Kidney epithelial cell (primary cell): ENCODE measurements at regions not wholly inside any gene's neighbourhood (a gene's known extent, or its start where the extent isn't known, plus 50 kb on each side); places are given as distances from the start of the nearest gene placed in this dataset.

Experiments used
- DNase-seq: peaks from one replicate; pipeline ENCODE4 v3.0.0-alpha.2; 2010; ENCODE audit warnings: low read depth
- H3K27me3 ChIP-seq: 2 replicates; pipeline ENCODE4 v1.6.0; 2011; ENCODE audit warnings: low read length; ENCODE audit not compliant: control insufficient read depth, insufficient read depth
- H3K36me3 ChIP-seq: 2 replicates; pipeline ENCODE4 v1.5.1; 2011; ENCODE audit warnings: low read length; ENCODE audit not compliant: control insufficient read depth, insufficient read depth
- H3K4me3 ChIP-seq: 2 replicates; pipeline ENCODE4 v1.5.1; 2011; ENCODE audit warnings: low read depth, mild to moderate bottlenecking, control low read depth, low read length
- TF ChIP-seq, protein P1 (sequence below): IDR thresholded peaks from 2 replicates; pipeline ENCODE4 v1.5.1; 2011; ENCODE audit warnings: mild to moderate bottlenecking, moderate library complexity, low read length, control low read depth, inconsistent platforms; ENCODE audit not compliant: insufficient read depth, poor library complexity, severe bottlenecking

DNA sequence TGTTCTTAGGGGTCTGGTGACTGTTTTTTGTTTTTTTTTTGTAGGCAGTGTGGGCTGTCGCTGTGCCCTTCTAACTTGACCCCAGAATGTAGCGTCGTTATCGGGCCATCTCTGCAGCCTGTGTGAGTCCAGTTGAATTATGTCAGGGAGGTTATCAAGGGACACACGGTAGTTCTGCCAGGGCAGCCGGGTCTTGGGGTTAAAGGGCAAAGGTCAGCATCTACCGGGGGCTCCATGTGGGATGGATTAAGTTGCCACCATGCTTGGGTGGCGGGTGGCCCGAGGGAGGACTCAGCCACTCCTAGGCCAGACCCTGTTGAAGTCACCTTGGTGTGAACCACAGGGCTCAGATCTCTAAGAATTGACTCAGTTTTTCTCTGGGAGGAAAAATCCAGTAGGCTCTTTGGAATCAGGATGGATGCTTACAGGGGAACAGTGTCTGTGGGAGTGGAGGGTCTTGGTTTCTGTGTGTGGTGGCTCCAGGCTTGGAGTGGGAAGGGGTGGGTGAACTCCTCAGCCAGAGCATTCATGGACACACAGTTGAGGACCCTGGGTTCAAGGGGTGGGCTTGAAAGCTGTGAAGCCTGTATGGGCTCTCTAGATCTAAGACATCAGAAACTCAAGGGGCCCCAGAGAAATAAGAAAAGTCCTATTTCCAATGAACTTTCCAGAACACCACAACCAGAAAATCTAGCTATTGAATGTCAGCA is 191.7 kb downstream of the IRF8 start:
- no peak overlapping the region for H3K4me3 ChIP-seq
- no peaks in the 10 kb centered on the region for H3K36me3 ChIP-seq
- no peak for DNase-seq
- TF ChIP-seq, protein P1, sequence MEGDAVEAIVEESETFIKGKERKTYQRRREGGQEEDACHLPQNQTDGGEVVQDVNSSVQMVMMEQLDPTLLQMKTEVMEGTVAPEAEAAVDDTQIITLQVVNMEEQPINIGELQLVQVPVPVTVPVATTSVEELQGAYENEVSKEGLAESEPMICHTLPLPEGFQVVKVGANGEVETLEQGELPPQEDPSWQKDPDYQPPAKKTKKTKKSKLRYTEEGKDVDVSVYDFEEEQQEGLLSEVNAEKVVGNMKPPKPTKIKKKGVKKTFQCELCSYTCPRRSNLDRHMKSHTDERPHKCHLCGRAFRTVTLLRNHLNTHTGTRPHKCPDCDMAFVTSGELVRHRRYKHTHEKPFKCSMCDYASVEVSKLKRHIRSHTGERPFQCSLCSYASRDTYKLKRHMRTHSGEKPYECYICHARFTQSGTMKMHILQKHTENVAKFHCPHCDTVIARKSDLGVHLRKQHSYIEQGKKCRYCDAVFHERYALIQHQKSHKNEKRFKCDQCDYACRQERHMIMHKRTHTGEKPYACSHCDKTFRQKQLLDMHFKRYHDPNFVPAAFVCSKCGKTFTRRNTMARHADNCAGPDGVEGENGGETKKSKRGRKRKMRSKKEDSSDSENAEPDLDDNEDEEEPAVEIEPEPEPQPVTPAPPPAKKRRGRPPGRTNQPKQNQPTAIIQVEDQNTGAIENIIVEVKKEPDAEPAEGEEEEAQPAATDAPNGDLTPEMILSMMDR, result no peak
- no peaks in the 10 kb centered on the region for H3K27me3 ChIP-seq

DNA sequence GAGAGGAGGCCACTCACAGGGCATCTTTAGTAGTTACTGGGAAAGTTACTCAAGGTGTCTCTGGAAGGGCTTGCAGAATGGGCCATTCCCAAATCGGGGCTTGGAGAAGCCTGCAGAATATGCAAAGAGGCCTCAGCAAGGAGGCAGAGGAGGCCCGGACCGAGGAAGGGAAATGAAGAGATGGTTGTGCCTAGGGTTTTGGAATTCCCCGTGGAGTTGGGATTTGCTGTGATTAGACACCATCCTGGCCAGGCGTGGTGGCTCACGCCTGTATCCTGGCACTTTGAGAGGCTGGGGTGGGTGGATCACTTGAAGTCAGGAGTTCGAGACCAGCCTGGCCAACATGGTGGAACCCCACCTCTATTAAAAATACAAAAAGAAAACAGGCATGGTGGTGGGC is 193.0 kb downstream of the IRF8 start:
- Histone ChIP-seq H3K27me3 (no peaks in the 10 kb centered on the region), H3K36me3 (no peaks in the 10 kb centered on the region), H3K4me3 (no peak overlapping the region)
- TF ChIP-seq, protein P1, result no peak
- no peak for DNase-seq

DNA sequence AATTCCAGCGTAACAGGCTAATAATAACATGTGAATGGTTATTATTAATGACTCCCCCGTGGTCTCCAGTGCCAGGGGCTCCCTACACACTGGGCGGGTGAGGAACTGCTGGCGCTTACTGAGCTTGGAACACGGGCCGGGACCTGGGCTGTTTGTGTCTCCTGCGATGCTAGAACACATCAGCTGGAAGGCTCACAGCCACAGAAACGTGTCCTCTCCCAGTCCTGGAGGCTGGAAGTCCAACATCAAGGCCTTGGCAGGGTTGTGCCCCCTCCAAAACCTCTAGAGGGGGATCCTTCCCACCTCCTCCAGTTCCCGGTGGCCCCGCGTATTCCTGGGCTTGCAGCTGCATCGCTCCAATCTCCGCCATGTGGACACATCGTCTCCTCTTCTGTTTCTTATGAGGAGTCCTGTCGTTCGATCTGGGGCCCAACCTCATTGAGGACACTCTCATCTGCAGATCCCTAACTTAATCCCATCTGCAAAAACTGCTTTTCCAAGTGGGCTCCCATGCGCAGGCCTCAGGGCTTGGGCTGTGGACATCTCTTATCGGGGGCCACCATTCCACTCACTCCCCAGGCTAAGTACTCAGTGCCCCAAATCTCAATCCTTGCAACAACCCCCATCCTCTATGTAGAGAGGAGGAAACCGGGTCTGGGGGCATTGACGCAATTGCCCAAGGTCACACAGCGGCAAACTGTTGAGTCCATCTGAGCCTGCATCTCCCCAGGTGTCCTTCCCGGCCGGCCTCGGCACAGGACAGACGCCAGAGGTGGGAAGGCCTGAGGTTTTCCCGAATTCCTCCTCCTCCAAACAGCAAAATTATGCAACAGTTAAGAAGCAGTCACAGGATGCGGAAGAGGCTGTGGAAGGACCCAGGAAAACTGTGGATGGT is 193.9 kb downstream of the IRF8 start:
- Histone ChIP-seq H3K27me3 (no peaks in the 10 kb centered on the region), H3K36me3 (no peaks in the 10 kb centered on the region), H3K4me3 (no peak overlapping the region)
- TF ChIP-seq, protein P1, result no peak
- DNase-seq, result no peak

DNA sequence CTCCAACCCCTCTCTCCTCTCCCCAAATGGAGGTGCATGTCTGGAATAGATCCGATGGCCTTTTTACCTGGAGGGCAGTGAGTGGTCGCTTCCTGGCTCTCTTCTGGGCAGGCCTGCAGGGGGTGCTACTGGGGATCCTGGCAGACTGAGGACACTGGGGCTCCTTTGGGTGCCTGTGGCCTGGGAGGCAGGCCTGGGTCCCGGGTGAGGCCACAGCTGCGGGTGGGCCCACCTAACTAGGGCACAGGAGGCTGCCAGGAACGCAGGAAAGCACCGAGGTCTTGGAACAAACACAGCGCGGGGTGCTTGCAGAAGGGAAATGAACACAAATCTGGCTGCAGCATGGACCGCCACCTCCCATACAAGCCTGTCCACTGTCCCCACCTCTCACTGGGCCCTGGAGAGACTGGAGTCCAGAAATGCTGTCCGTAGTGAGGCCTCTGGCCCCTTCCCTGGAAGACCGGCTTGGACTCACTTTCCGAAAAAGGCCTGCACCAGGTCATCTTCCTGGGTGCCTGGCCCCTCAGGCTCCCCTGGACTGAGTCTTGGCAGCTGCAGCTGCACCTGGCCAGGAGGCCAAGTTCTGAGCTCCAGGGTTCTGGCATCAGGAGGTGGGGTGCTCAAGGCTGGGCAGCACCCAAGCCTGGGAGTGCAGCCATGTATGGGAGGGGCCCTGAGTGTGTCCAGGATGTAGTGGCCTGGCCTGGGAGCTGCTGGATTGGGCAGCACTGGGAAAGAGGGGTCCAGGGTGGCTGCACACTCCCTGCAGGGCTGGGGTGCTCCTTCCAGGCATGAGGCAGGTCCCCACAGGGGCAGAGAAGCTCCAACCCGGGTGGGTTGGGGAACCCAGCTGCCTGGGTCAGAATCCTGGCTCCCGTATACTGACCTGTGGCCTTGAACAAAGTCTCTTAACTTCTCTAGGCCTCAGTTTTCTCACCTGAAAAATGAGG is 195.1 kb downstream of the IRF8 start:
- H3K36me3 ChIP-seq, result no peaks in the 10 kb centered on the region
- H3K4me3 ChIP-seq, result no peak overlapping the region
- no peaks in the 10 kb centered on the region for H3K27me3 ChIP-seq
- DNase-seq, result no peak
- TF ChIP-seq, protein P1, result no peak

DNA sequence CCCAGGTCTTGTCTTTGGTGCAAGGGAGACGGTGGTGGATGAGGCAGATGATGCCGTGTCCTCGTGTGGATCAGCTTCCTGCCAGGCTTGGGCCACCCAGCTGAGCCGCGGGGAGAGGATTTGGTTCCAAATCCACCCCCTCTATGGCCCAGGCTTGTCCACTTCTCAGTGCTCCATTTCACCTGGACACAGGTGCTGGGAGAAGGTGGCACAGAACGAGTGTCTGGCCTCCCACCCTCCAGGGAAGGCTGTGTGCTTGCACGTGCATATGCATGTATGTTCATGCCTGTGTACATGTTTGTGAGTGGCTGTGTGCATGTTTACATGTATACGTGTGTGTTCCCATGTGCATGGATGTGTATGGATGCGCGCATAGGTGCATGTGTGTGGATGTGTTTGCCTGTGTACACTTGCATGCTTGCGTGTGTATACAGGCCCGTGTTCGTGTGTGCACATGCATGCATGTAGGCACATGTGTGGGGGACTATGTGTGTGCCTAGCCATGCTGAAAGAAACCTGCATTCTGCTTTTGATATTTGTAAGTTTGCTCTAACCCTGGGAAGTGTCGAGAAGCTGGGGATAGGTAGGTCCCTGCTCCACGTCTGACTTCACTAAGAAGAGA is 196.3 kb downstream of the IRF8 start:
- DNase-seq, result no peak
- Histone ChIP-seq H3K27me3 (no peaks in the 10 kb centered on the region), H3K4me3 (no peak overlapping the region), H3K36me3 (no peaks in the 10 kb centered on the region)
- TF ChIP-seq, protein P1, result no peak
